CD14-positive monocyte (primary cell): ENCODE measurements at regions not wholly inside any gene's neighbourhood (a gene's known extent, or its start where the extent isn't known, plus 50 kb on each side); places are given as distances from the start of the nearest gene placed in this dataset.

Experiments
- DNase-seq, 3 donors: peaks; one replicate each; pipeline ENCODE4 v3.0.0-alpha.2; 2011 to 2022
- H2AFZ ChIP-seq: 2 replicates; pipeline ENCODE4 v1.6.0; 2012; ENCODE audit warnings: mild to moderate bottlenecking, low read depth, low read length, inconsistent platforms; ENCODE audit not compliant: insufficient read depth, poor library complexity, severe bottlenecking
- H3K27ac ChIP-seq, 2 donors: 1 replicate in 1 of 2; 2 replicates in 1 of 2; pipeline ENCODE4 v1.5.1; 2012 to 2013; ENCODE audit warnings: low read length in 2 of 2, control low read depth in 1 of 2, inconsistent platforms in 1 of 2, low read depth in 1 of 2, mild to moderate bottlenecking in 1 of 2
- H3K27me3 ChIP-seq, 2 donors: one replicate each; pipeline versions ENCODE4 v1.6.0 to v1.6.1; 2011 to 2013; ENCODE audit warnings: low read length in 2 of 2; ENCODE audit not compliant: control insufficient read depth in 2 of 2, insufficient read depth in 2 of 2
- H3K36me3 ChIP-seq, 2 donors: replicated peaks in 1 of 2; 1 replicate in 1 of 2; 2 replicates in 1 of 2; pipeline versions ENCODE4 v1.5.1 to v1.6.1; 2012 to 2013; ENCODE audit warnings: low read length in 2 of 2, control low read depth in 1 of 2, inconsistent platforms in 1 of 2, mild to moderate bottlenecking in 1 of 2; ENCODE audit not compliant: insufficient read depth in 2 of 2, control insufficient read depth in 1 of 2
- H3K4me1 ChIP-seq, 2 donors: 1 replicate in 1 of 2; 2 replicates in 1 of 2; pipeline versions ENCODE4 v1.5.1 to v1.6.1; 2012 to 2013; ENCODE audit warnings: low read length in 2 of 2, control low read depth in 1 of 2, inconsistent platforms in 1 of 2, mild to moderate bottlenecking in 1 of 2, moderate library complexity in 1 of 2; ENCODE audit not compliant: insufficient read depth in 2 of 2, control insufficient read depth in 1 of 2
- H3K4me2 ChIP-seq: replicated peaks from 2 replicates; pipeline ENCODE3; 2012; ENCODE audit warnings: low read length, moderate library complexity, mild to moderate bottlenecking; ENCODE audit not compliant: poor library complexity, severe bottlenecking; ENCODE audit errors: extremely low read depth
- H3K4me3 ChIP-seq, 3 experiments: fragments of 200-600 bp in 1 of 3; sonication (generic) in 1 of 3; replicated peaks in 1 of 3; 1 replicate in 2 of 3; 2 replicates in 1 of 3; pipeline ENCODE4 v1.5.1; 2011 to 2013; ENCODE audit warnings: low read length in 3 of 3, mild to moderate bottlenecking in 3 of 3, control low read depth in 2 of 3, low read depth in 2 of 3, inconsistent platforms in 1 of 3, moderate library complexity in 1 of 3
- H3K79me2 ChIP-seq: 2 replicates; pipeline ENCODE4 v1.6.0; 2012; ENCODE audit warnings: mild to moderate bottlenecking, control low read depth, inconsistent platforms, low read length, moderate library complexity; ENCODE audit not compliant: insufficient read depth
- H3K9ac ChIP-seq: 2 replicates; pipeline ENCODE4 v1.6.0; 2017; ENCODE audit warnings: low read length, mild to moderate bottlenecking; ENCODE audit not compliant: insufficient read depth, poor library complexity, severe bottlenecking
- H3K9me3 ChIP-seq, 2 donors: replicated peaks in 1 of 2; 1 replicate in 1 of 2; 2 replicates in 1 of 2; pipeline versions ENCODE4 v1.5.1 to v1.6.1; 2012 to 2013; ENCODE audit warnings: low read length in 2 of 2, control low read depth in 1 of 2; ENCODE audit not compliant: control insufficient read depth in 1 of 2, insufficient read depth in 1 of 2
- H4K20me1 ChIP-seq: 2 replicates; pipeline ENCODE4 v1.6.0; 2012; ENCODE audit warnings: mild to moderate bottlenecking, low read length, control low read depth, moderate library complexity; ENCODE audit not compliant: insufficient read depth
- H3K27ac Mint-ChIP-seq, 7 donors: one replicate each; pipeline ENCODE4 v1.8.0; 2020; ENCODE audit warnings: mild to moderate bottlenecking in 7 of 7, mixed read lengths in 7 of 7, moderate library complexity in 6 of 7, inconsistent platforms in 2 of 7
- H3K27me3 Mint-ChIP-seq, 3 donors: one replicate each; pipeline ENCODE4 v1.8.0; 2021 to 2022; ENCODE audit warnings: low read depth in 3 of 3, mild to moderate bottlenecking in 3 of 3, mixed read lengths in 3 of 3, moderate library complexity in 3 of 3, inconsistent platforms in 1 of 3
- H3K36me3 Mint-ChIP-seq, 2 donors: one replicate each; pipeline ENCODE4 v1.8.0; 2020; ENCODE audit warnings: mixed read lengths in 2 of 2, inconsistent platforms in 1 of 2, mild to moderate bottlenecking in 1 of 2
- H3K4me1 Mint-ChIP-seq: one replicate; pipeline ENCODE4 v1.8.0; 2020; ENCODE audit warnings: mild to moderate bottlenecking, mixed read lengths
- H3K4me3 Mint-ChIP-seq, 2 donors: one replicate each; pipeline ENCODE4 v1.8.0; 2020; ENCODE audit warnings: mild to moderate bottlenecking in 2 of 2, mixed read lengths in 2 of 2, moderate library complexity in 1 of 2
- H3K9me3 Mint-ChIP-seq, 7 donors: one replicate each; pipeline ENCODE4 v1.8.0; 2020 to 2022; ENCODE audit warnings: mixed read lengths in 7 of 7, mild to moderate bottlenecking in 6 of 7, moderate library complexity in 6 of 7, inconsistent platforms in 2 of 7
- WGBS: methylation state at CpG from one replicate; pipeline ENCODE4 v1.1.5; 2013; ENCODE audit warnings: missing lambda C conversion rate; ENCODE audit not compliant: insufficient coverage; 5-methylcytosine and 5-hydroxymethylcytosine counted together
- intact Hi-C, 2 donors: fragments of 100-400 bp; cut with micrococcal nuclease; formaldehyde crosslinking; loops; one replicate each; pipeline versions ENCODE4 v1.15.0 to v1.15.1; 2023
- TF ChIP-seq, protein P1 (sequence below): fragments of 200-600 bp; IDR thresholded peaks from one replicate; pipeline ENCODE4 v1.8.0; 2022; ENCODE audit warnings: antibody characterized with exemption, mild to moderate bottlenecking

DNA sequence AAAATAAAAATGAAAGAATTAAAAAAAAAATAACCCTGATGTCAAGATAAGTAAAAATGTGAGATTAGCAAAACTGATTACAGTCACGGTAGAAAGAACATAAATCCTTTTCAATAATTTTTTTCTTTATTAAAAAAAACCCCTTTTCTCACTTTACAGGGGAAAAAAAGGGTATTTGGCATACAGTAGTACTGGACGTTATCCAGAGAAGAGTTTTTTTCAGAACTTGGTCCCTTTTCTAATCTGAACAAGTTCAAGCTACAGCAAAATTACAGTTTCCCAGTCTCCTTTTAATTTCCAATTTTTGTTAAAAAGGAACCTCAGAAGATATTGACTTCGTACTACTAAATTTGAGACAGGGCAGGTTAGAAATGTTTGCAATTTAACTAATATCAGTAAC, 134.7 kb upstream of the DCN start:
- no CpG with 5 or more reads among the region's 3 CpGs for WGBS
- Histone ChIP-seq H3K4me1 (no peaks in the 10 kb centered on the region), H2AFZ (no peak overlapping the region), H3K9ac (no peak overlapping the region), H3K27ac (no peak overlapping the region), H3K79me2 (no peaks in the 10 kb centered on the region), H3K9me3 (no peaks in the 10 kb centered on the region), H4K20me1 (no peaks in the 10 kb centered on the region), H3K4me3 (no peak overlapping the region), H3K4me2 (no peak overlapping the region), H3K36me3 (no peaks in the 10 kb centered on the region), H3K27me3 (no peaks in the 10 kb centered on the region)
- Mint-ChIP-seq H3K4me1 (no peaks in the 10 kb centered on the region), H3K27me3 (no peaks in the 10 kb centered on the region), H3K27ac (no peak overlapping the region), H3K36me3 (no peaks in the 10 kb centered on the region), H3K4me3 (no peak overlapping the region), H3K9me3 (peaks cover 0 to 3% (median 0%) of the 10 kb centered on the region in 7 donors)
- no peak for DNase-seq
- TF ChIP-seq, protein P1, sequence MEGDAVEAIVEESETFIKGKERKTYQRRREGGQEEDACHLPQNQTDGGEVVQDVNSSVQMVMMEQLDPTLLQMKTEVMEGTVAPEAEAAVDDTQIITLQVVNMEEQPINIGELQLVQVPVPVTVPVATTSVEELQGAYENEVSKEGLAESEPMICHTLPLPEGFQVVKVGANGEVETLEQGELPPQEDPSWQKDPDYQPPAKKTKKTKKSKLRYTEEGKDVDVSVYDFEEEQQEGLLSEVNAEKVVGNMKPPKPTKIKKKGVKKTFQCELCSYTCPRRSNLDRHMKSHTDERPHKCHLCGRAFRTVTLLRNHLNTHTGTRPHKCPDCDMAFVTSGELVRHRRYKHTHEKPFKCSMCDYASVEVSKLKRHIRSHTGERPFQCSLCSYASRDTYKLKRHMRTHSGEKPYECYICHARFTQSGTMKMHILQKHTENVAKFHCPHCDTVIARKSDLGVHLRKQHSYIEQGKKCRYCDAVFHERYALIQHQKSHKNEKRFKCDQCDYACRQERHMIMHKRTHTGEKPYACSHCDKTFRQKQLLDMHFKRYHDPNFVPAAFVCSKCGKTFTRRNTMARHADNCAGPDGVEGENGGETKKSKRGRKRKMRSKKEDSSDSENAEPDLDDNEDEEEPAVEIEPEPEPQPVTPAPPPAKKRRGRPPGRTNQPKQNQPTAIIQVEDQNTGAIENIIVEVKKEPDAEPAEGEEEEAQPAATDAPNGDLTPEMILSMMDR: no peak
- intact Hi-C loops: no loop called here

DNA sequence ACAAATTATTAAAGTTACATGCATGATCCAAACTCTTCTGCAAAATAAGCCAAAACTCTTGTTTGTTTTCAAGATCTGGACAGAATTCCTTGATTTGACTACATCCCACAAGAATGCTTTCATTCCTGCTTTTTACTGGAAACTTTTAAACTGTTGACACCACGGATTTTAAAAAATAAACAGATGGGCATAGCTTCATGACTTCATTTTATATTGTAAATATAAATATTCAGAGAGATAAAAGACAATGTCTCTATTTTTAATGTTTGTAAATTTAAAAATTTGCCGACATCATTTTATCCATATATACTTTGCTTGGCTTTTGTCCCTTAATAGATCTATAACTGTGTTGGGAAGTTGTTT, 134.3 kb upstream of the DCN start:
- no peaks in the 10 kb centered on the region for H3K4me1 Mint-ChIP-seq
- H3K4me1 ChIP-seq: no peaks in the 10 kb centered on the region
- intact Hi-C loops: no loop called here

More for the DNA sequence above, 134.3 kb upstream of the DCN start:
- no peaks in the 10 kb centered on the region for H3K9me3 ChIP-seq
- WGBS: no CpG with 5 or more reads among the region's 2 CpGs
- H3K4me3 ChIP-seq: no peak overlapping the region
- no peaks in the 10 kb centered on the region for H3K79me2 ChIP-seq
- H4K20me1 ChIP-seq: no peaks in the 10 kb centered on the region
- peaks cover 0 to 3% (median 0%) of the 10 kb centered on the region in 7 donors for H3K9me3 Mint-ChIP-seq
- H3K27me3 Mint-ChIP-seq: no peaks in the 10 kb centered on the region
- H3K36me3 Mint-ChIP-seq: no peaks in the 10 kb centered on the region
- no peaks in the 10 kb centered on the region for H3K27me3 ChIP-seq
- H3K4me2 ChIP-seq: no peak overlapping the region
- H3K36me3 ChIP-seq: no peaks in the 10 kb centered on the region
- no peak overlapping the region for H2AFZ ChIP-seq
- no peak overlapping the region for H3K9ac ChIP-seq
- H3K27ac ChIP-seq: no peak overlapping the region
- DNase-seq: no peak
- H3K27ac Mint-ChIP-seq: no peak overlapping the region
- H3K4me3 Mint-ChIP-seq: no peak overlapping the region
- TF ChIP-seq, protein P1: no peak
